ENCODE measurements at regions not wholly inside any gene's neighbourhood (a gene's known extent, or its start where the extent isn't known, plus 50 kb on each side); places are given as distances from the start of the nearest gene placed in this dataset.

DNA sequence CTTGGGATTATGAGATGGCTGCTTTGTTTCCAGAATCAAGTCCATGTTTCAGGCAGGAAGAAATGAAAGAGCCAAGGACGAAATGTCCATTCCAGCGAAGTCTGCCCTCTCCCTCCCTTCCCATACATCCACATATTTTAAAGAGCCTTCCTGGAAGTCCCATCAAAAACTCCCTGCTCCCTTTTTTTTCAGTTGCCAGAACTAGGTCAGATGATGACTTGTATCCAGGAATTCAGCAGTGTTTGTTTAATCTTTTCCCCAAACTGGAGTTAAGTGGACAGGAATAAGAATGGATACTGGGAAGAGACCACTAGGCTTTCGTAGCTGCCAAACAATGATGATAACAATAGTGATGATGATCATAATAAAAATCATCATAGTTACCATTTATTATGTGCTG is 198.7 kb downstream of the MEIS1 start:
- H2BK5ac ChIP-seq (ENCODE audit: insufficient read length, low read length), result no peak overlapping the region
- no peak overlapping the region for H2AK5ac ChIP-seq (ENCODE audit: insufficient read length, low read length)
- H2AFZ ChIP-seq (ENCODE audit: low read length), result no peak overlapping the region
- H3K4me1 ChIP-seq (ENCODE audit: insufficient read depth, low read length), result no peaks in the 10 kb centered on the region
- no peak overlapping the region for H2BK20ac ChIP-seq (ENCODE audit: low read depth, low read length, poor library complexity, severe bottlenecking)
- TF ChIP-seq, protein P1, sequence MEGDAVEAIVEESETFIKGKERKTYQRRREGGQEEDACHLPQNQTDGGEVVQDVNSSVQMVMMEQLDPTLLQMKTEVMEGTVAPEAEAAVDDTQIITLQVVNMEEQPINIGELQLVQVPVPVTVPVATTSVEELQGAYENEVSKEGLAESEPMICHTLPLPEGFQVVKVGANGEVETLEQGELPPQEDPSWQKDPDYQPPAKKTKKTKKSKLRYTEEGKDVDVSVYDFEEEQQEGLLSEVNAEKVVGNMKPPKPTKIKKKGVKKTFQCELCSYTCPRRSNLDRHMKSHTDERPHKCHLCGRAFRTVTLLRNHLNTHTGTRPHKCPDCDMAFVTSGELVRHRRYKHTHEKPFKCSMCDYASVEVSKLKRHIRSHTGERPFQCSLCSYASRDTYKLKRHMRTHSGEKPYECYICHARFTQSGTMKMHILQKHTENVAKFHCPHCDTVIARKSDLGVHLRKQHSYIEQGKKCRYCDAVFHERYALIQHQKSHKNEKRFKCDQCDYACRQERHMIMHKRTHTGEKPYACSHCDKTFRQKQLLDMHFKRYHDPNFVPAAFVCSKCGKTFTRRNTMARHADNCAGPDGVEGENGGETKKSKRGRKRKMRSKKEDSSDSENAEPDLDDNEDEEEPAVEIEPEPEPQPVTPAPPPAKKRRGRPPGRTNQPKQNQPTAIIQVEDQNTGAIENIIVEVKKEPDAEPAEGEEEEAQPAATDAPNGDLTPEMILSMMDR (conservative IDR thresholded peaks at IDR 0.05), result no peak
- H4K20me1 ChIP-seq (ENCODE audit: control insufficient read depth, insufficient read depth, insufficient read length), result no peaks in the 10 kb centered on the region
- H3K4me2 ChIP-seq (ENCODE audit: insufficient read depth, insufficient read length, low read length), result no peak overlapping the region
- H3K79me1 ChIP-seq (ENCODE audit: insufficient read depth, low read depth, low read length, poor library complexity, severe bottlenecking), result no peaks in the 10 kb centered on the region
- no peak overlapping the region for H3K14ac ChIP-seq (ENCODE audit: insufficient read depth, low read length)
- no peak overlapping the region for H2BK15ac ChIP-seq (ENCODE audit: low read depth, low read length)
- no peak overlapping the region for H3K4me3 Mint-ChIP-seq
- no peak for DNase-seq
- no peak overlapping the region for H3K23ac ChIP-seq (ENCODE audit: insufficient read length, low read depth, low read length)
- H3K36me3 Mint-ChIP-seq (ENCODE audit: insufficient read depth in 1 of 3, low read depth in 3 of 3), result peaks cover 3 to 29% (median 14%) of the 10 kb centered on the region in 3 experiments
- no peak overlapping the region for H3K18ac ChIP-seq (ENCODE audit: insufficient read length, low read depth, low read length)
- H3K9me3 Mint-ChIP-seq, result peaks cover 25 to 28% of the 10 kb centered on the region in 2 experiments
- no CpG with 5 or more reads among the region's 3 CpGs for WGBS (ENCODE audit: extremely low coverage, insufficient read length, low lambda C conversion rate)
- H3K56ac ChIP-seq (ENCODE audit: insufficient read length, low read depth, low read length), result no peak overlapping the region
- peaks cover 10% of the 10 kb centered on the region for H3K9me3 ChIP-seq (ENCODE audit: control insufficient read depth, low read depth, low read length)
- H3K4ac ChIP-seq (ENCODE audit: low read depth, low read length), result no peak overlapping the region
- H4K5ac ChIP-seq (ENCODE audit: insufficient read length, low read depth, low read length), result no peak overlapping the region
- H3K27me3 ChIP-seq (ENCODE audit: insufficient read depth, low read length), result no peaks in the 10 kb centered on the region; the same call in 1 of the 2 replicates
- H2BK12ac ChIP-seq (ENCODE audit: insufficient read length, low read depth, low read length), result no peak overlapping the region
- no peak overlapping the region for H3T11ph ChIP-seq (ENCODE audit: low read length)
- H3K79me2 ChIP-seq (ENCODE audit: insufficient read depth, low read length), result no peaks in the 10 kb centered on the region
- H3K27me3 Mint-ChIP-seq (ENCODE audit: low read depth), result peaks cover 2% of the 10 kb centered on the region
- H3K9ac ChIP-seq (ENCODE audit: extremely low read depth, insufficient read length, low read length), result no peak overlapping the region
- no peak overlapping the region for H2BK120ac ChIP-seq (ENCODE audit: low read depth, low read length, poor library complexity, severe bottlenecking)
- no peak overlapping the region for H4K91ac ChIP-seq (ENCODE audit: insufficient read length, low read depth, low read length)
- H3K27ac Mint-ChIP-seq, result no peak overlapping the region
- no peaks in the 10 kb centered on the region for H3K23me2 ChIP-seq (ENCODE audit: insufficient read length, low read depth, low read length, poor library complexity, severe bottlenecking)
- H3K4me1 Mint-ChIP-seq, result no peaks in the 10 kb centered on the region
- no peak overlapping the region for H4K8ac ChIP-seq (replicated peaks; ENCODE audit: insufficient read length, low read depth, low read length)
- no peak overlapping the region for H3K27ac ChIP-seq (ENCODE audit: insufficient read length, low read depth, low read length)

Data from H9 (cell line).